PC-9 (cell line): ENCODE measurements at regions not wholly inside any gene's neighbourhood (a gene's known extent, or its start where the extent isn't known, plus 50 kb on each side); places are given as distances from the start of the nearest gene placed in this dataset.

Experiments
- EZH2 ChIP-seq: fragments of 200-600 bp; sonication (generic); IDR thresholded peaks from 2 replicates; pipeline ENCODE4 v1.8.0; 2017; ENCODE audit warnings: antibody characterized with exemption, low read depth
- TF ChIP-seq, protein P1 (sequence below): fragments of 200-600 bp; sonication (generic); conservative IDR thresholded peaks from 2 replicates; pipeline ENCODE4 v1.6.1; 2017; ENCODE audit warnings: mixed run types, antibody characterized with exemption, mild to moderate bottlenecking, moderate library complexity

DNA sequence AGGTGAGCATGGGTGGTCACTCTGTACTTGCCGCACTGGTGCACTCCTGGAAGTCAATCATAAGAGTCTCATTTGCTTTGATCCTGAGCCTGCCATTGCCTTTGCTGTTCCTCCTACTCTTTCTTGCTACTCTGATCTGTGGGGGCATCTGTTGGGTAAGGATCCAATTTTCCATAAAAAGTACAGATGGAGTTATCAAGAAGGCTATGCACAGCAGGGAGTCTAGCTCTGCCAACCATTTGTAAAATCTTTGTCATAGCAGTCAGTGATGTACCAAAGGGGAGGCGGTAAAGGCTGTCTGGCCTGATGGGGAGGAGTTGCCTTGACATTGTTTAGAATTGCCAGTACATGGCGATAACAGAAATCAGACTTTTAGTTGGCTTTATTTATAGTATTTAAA, 109.0 kb upstream of the PLPPR1 start:
- TF ChIP-seq, protein P1, sequence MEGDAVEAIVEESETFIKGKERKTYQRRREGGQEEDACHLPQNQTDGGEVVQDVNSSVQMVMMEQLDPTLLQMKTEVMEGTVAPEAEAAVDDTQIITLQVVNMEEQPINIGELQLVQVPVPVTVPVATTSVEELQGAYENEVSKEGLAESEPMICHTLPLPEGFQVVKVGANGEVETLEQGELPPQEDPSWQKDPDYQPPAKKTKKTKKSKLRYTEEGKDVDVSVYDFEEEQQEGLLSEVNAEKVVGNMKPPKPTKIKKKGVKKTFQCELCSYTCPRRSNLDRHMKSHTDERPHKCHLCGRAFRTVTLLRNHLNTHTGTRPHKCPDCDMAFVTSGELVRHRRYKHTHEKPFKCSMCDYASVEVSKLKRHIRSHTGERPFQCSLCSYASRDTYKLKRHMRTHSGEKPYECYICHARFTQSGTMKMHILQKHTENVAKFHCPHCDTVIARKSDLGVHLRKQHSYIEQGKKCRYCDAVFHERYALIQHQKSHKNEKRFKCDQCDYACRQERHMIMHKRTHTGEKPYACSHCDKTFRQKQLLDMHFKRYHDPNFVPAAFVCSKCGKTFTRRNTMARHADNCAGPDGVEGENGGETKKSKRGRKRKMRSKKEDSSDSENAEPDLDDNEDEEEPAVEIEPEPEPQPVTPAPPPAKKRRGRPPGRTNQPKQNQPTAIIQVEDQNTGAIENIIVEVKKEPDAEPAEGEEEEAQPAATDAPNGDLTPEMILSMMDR: no peak
- TF ChIP-seq EZH2: no peak
